NCI-H2227 treated with DMSO at 0.1 percent for 48 hours (cell line): ENCODE measurements at regions not wholly inside any gene's neighbourhood (a gene's known extent, or its start where the extent isn't known, plus 50 kb on each side); places are given as distances from the start of the nearest gene placed in this dataset.

Source experiments
- DNase-seq: peaks from one replicate; lab custom pipeline; 2025; lab: John Stamatoyannopoulos, UW

DNA sequence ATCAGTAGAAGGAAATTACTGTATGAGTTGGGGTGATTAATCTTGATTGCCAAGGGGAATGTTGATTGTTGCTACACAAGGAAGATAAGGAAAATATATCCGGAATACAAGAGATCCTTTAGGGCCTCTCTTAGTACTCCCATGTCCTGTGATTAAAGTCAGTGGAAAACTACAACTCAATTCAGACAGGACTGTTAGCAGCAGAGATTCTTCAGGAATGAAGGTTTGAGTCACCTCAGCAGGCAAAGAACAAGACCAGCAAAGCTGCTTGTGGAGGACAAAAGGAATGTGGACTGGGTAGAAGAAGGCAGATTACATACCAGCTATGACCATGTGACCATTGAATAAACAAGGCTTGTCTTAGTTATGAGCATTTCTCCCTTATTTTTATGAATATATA, 478.2 kb downstream of the BUD13 start:
- DNase-seq, result no peak

DNA sequence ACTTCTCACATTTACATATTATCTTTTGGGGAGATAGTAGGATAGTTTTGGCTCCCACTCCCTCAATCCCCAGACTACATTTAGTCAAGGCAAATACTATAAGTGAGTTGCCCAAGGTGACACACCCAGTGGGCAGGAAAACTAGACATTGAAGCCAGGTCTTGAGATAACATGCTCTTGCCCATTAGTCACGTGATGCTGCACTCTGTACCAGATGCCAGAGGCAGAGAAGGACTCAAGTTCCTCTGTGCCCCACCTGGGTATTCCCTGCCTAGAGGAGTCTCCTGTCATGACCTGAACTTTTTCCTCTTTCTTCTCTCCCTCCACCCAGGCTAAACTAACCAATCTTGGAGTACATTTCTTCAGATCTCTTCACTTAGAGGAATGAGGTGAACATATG, 484.9 kb downstream of the BUD13 start:
- no peak for DNase-seq

DNA sequence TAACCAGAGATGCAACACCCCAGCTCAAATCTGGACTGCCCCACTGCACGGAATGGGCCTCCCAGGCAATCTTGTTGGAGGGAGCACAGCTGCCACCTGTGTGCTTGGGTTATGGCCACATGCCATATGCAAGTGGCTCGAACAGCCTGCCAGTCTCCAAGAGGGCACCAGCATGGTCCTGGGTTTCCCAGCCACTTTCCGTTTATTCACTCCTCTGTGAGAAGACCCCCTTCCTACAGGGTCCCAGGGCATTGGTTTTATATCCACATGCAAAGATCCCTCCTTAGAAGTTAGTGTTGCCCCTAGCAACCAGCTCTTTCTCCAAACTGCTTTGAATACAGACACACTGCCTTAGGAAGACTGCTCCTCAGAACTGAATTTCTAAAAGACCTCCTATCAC, 487.8 kb downstream of the BUD13 start:
- no peak for DNase-seq

DNA sequence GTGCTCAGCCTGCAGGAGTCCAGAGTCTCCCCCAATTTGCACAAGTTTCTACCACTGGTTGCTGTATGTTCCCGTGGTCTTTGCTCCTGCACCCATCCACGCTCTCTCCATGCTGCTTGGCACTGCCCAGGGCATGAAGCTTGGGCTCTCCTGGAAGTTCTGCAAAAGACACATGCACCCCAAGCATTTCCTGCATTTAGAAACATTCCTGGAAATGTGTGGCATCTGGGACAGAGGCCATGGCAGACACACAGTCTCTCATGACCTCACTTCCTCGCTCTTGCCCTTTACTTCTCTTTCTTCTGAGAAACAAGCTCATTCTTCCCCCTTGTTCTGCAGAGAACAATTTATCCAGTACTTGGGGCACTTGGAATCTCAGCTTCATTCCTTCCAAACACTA, 489.5 kb downstream of the BUD13 start:
- no peak for DNase-seq

DNA sequence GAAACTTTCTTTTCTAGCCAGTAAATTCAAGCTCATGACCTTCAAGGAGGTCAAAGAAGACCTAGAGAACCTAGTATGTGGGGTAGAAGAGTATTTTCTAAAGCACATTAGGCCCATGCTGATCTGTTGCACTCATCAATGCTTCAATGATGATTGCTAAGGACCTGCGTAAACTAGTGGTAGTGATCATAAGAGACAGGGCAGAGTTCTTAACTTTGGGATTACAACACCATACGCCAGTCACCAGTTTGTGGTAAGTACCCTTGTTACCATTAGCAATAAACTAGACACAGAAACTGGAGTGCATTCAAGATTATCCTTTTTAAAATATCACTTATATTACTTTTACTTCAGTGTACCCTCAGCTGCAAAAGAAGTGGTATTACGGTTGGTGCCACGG, 490.3 kb downstream of the BUD13 start:
- DNase-seq, result no peak

DNA sequence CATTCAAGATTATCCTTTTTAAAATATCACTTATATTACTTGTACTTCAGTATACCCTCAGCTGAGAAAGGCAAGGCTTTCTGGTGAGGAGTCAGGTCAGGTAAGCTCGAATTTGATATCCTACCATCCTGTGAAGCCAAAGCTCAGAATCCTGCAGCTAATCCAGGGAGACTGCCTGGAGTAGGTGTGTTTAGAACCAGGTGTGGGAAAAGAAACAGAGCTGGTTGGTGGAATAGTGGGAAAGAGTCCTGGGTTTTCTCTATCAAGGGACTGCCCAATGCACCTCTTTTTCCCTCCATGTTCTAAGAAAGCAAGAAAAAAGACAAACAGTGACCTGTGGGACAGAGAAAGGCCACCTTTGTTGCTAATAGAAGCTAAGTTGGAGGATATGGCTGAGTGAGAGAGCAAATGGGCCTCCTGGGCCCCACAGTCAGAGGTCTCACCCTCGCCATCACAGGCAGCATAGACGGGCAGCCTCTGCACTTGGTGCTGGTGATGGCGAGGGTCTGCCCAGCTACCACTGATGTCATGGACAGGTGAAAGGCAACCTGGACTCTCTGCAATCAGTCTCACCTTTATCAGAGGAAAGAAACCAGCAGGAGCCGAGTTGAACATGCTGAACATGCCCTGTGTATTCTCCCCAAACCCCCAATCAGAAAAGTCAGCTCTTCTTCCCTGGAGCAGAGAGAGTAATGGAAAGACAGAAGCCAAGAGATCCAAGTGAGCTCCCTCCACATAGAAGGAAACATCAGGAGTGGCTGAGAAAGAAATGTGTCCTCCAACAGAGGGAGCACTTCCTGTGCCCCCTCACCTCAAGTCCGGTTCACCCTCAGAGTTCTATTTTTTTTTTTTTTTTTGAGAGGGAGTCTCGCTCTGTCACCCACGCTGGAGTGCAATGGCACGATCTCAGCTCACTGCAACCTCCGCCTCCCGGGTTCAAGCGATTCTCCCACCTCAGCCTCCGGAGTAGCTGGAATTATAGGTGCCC, 491.3 kb downstream of the BUD13 start:
- no peak for DNase-seq

DNA sequence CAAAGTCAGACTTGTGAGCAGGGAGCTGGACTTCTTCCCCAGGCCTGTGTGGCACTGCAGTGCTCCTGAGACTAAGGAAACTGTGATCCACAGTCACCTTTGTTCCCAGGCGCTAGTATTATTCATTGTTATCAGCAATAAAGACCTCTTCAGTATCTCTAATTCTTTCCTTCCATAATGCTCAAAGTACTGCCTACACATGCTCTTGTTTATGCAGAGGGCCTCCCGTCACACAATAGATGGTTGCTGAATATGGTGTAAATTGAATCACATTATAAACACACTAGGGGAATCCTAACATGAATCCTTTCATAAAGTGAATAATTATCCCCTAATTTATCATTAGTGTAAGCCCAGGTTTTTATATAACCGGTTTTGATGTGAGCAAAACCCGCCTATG, 493.3 kb downstream of the BUD13 start:
- no peak for DNase-seq

DNA sequence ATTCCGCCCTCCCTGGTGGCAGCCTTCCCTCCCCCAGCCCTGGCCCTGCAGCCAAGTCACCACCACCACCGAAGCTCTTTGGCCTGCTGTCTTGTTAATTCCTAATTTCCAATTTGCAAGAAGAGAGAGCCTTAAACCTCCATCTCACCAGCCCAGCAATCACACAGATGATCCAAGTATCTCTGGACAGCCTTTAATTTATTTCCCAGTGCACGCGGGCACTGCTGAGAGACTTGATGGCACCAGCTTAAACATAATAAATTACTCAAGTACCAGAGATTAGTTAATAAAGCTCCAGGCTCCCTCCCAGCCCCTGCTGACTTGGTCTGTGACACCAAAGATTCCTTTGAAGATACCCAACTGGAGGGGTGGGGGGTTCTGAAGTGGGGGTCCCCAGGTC, 494.7 kb downstream of the BUD13 start:
- DNase-seq, result no peak

DNA sequence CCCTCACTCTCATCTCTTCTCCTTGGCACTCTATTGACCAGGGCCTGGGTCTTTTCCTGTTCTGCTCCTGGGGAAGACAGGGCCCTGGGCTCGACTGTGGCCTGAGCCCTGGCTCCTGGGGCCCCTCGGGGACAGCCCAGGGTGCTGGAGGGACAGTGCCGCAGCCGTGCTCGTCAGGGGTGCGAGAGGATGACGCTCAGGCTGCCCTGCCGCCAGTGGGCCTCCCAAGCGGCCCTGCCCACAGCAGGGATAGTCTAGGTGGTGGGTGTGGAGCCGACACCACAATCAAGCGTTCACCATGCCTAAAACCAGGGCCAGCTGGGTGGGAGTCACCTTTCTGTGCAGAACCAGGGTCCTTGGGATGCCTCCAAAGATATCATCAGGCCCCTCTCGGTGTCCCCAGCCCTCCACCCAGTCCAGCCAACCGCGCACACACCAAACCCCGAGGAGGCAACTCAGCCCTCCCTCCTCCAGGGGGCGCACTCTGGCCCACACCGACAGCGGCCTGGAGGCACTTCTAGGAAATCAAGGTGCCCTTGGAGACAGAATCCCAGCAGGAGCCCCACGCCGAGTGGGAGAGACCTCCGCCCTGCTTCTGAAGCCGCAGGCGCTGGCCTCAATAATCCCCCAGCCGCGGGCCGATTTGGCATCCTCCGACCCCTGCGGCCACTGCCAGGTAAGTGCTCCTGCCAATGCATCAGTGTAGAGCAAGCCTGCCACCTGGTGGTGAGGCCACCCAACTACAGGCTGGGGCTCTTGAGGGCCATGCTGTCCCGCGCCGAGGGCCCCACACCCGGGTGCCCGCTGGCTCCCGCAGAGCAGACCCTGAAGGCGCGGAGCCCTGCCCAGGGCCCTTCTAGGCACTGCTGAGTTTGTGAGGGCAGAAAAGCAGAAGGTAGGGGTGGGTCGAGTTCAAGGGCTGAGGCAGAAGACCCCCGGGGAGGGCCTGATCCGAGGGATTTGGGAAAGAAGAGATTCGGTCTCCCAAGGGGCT, 496.4 kb downstream of the BUD13 start:
- DNase-seq, result no peak

DNA sequence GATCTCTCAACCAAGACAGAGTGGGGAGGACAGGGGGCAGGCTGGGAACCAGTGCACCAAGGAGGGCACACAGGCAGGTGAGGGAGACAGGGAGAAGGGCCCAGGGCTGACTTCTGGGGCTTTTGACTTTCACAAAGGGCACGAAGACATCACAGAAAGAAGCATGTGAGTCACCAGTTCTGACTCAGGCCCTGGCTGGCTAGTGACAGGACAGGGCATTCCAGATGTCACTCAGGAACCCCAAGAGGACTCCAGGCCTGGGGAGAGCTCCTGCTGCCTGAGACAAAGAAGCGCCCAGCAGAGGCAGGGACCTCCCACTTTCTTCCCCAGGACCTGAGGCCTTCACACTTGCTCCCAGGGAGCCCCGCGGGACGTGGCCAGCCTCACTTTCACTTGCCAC, 497.2 kb downstream of the BUD13 start:
- no peak for DNase-seq

DNA sequence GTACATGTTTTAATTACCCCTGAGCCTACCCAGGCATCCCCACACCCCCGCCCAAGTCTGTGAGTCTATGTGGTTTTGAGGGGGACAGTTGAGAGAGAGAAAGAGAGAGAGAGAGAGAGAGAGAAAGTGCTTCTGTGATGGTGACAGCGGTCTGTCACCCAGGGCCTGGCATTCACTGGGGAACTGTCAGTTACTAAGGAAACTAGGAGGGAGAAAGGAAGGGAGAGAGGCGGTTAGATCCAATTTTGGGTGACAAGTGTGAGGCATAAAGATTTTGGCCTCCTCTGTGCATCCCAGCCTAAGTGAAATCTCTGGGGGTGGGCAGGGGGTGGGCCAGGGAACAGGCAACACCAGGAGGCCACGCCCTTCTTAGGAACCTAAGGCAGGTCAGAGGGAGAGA, 498.3 kb downstream of the BUD13 start:
- no peak for DNase-seq

DNA sequence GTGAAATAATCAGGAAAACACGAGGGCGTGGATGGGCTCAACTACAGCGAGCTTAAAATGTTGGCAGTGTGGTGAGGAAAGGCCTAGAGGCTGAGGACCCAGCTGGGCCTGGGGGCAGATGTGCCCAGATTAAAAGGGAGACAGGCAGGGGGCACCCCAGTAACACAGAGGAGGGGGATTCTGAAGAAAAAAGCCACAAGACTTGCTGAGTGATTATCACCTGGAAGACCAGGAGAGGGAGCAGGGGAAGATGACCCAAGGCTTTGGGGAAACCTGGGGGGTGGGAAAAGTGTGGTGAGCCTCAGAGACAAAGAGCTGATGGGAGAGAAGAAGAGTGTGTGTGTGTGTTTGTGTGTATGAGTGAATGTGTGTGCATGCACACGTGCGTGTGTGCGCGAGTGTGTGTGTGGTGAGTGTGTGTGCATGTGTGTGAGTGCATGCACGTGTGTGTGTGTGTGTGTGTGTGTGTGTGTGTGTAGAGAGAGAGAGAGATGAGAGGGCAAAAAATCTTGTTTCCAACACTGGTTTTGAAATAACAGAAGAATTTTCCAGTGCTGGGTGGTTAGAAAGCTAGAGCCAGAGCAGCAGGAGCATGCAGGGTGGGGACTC, 500.5 kb downstream of the BUD13 start:
- no peak for DNase-seq

DNA sequence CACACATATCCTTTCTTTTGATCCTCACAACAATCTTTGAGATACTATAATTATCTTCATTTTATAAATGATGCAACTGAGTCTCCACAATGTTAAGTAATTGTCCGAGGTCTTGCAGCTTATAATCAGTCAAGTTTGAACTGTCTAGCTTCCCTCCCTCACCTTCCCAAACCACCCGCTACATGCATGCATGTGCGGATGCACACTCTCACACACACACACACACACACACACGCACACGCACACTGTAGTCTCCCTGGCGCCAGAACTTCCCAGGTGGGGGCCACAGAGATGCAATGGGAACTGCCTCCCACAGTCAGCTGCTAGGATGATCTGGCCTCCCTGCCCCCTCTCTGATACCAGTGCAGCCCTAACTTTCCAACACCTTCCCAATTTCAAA, 501.3 kb downstream of the BUD13 start:
- DNase-seq, result peak; percentile 69

DNA sequence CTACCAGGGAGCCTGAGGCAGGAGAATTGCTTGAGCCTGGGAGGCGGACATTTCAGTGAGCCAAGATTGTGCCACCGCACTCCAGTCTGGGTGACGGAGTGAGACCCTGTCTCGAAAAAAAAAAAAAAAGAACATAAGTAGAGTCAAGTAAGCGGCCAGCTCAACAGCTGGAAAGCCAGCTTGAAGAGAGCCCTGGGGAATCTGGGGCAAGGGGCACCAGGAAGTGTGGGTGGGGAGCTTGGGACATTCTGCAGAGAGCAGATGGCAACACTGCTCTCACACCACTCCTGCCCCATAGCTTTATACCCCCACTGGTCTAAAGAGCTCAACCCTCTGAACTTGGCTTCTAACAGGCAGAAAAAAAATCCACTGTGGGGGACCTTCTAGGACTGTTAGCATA, 505.6 kb downstream of the BUD13 start:
- DNase-seq, result no peak

DNA sequence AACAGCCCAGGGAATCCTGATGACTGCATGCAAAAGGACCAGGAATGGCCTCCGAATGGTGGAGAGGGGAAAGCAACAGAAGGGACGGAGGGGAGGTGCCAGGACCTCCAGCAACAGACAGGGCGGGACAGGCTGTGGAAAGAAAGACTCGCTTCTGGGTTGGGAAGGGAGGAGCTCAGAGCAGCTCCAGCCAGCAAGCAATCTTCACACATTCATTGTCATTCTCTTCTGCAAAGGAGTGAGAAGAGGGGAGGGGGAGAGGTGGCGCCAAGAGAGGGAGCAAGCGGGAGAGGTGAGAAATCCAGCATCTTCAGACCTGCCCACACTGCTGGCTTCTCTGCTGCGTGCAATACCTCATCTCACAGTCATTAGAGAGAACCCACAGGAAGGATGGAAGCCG, 509.0 kb downstream of the BUD13 start:
- no peak for DNase-seq

DNA sequence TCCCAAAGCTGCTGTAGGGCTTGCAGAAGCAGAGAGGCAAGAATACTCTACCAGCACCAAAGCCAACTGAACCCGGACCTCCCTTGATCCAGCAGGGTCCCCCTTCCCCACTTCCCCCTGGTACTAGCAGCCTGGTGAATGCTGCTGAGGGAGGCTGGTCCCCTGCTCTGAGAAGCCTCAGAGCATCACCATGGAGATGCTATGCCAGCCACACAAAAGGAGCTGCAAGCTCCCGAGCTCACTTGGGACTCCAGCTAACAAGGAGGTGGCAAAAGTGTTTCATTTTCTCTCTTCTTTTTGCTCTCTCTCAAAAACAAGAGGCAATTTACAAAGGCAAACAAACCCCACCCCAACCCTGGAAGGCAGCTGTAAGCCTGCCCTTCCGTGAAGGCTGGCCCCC, 509.8 kb downstream of the BUD13 start:
- no peak for DNase-seq

DNA sequence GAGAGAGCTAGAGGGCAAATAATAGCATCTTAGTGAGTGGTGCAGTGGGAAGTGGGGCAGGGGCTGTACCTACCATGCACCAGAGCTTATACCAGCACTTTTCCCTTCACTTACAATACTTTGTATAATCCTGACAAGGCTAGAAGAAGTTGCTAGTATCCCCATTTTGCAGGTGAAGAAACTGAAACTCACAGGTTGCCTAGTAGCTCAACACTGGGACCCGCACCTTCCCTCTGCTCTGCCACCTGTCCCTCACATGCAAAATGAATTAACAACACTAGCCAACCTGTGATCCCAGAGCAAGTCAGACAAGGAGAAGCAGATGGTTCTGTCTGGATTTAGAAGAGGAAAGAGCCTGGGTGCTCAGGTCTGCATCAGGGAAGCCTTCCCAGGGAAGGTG, 510.4 kb downstream of the BUD13 start:
- no peak for DNase-seq

DNA sequence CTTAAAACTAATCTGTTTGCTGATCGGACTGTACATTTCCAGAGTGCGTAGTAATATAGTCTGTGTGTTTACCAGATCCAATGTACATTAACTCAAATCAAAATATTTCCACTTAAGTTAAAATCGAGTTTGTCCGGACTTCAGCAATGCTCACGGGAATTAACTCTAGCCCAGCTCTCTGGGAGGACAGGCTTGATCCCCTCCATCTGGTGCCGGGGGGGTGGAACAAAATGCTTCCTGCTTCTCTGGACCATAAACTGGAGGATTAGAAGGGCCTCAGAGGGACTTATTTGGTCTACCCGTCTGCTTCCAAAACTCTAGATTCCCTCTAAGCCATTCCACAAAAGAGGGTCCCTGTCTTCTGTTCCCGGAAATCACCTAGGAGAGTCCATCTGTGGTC, 511.2 kb downstream of the BUD13 start:
- no peak for DNase-seq

DNA sequence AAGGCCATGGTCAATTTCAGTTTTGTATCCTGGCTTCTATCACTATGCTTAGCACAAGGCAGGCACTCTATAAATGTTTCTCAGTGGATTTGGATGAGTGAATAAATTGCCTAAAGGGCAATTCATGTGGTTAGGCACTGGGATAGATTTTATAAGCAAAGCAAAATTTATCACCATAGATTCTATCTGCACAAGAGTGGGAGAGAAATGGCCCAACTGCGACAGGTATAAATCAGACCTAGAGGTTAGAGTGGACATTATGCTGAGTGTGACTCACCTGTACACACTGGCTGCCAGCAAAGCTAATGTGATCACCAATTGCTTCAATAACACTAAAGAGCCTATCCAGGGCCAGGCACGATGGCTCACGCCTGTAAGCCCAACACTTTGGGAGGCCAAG, 514.0 kb downstream of the BUD13 start:
- no peak for DNase-seq

DNA sequence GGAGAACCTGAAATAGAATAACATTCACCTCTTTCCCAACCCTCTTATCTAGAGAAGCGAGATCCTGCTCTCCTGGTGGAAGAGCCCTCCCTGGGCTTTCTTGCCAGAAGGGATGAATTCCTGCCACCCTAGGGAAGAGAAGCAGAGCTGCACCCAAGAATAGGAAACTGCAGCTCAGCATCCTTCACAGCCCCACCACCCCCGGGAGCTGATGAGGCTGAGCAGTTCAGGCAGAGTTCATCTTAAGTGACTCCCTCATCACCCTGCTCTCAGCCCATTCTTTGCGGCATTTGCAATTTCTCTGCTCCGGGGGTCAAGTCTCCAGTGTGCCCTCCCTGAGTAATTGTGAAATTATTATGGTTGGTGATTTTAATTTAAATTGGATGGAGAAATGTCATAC, 514.9 kb downstream of the BUD13 start:
- DNase-seq, result no peak

DNA sequence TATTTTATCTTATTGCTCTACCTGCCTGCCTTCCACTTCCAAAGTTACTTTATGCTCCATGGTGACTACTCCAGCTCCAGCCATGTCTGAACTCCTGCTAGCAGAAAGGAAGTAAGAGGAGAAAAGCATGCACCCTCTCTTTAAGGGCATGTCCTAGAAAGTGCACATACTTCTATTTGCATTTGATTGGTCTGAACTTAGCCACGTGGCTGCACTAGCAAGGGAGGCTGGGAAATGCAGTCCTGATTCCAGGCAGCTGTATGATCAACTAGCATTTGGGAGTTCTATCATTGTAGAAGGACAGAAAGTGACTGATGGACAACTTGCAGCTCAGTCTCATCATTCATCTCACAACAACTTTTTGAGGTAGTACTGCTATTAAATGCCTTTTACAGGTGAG, 515.7 kb downstream of the BUD13 start:
- DNase-seq, result no peak

DNA sequence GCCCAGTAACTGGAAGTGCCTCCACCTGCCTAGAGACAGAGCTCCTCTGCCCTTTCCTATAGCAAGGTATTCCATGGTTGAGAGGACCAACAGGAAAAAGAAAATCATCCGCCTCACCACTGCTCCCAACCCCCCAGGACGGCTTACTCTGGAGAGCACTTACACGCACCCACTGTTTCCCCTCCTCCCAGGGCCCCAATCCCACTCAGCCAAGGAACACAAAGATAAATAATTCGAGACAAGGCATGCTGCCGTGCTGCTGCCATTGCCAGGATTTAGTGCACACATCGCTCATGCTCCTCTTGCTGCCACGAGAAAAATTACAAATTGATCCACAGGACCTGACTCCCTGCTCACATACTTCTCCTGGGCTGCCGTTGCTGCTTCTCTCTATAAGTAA, 516.6 kb downstream of the BUD13 start:
- no peak for DNase-seq
